ENCODE measurements at regions not wholly inside any gene's neighbourhood (a gene's known extent, or its start where the extent isn't known, plus 50 kb on each side); places are given as distances from the start of the nearest gene placed in this dataset.

GRCh38 chr5:14954616-14955343 is 83.2 kb upstream of the ANKH start:
- TF ChIP-seq CTCF (IDR thresholded peaks at IDR 0.05) (no peak), EZH2 (IDR thresholded peaks at IDR 0.05; ENCODE audit: borderline replicate concordance, insufficient read depth, low read depth, low read length, poor library complexity, severe bottlenecking) (no peak)

Data from B cell (primary cell).